ENCODE measurements at regions not wholly inside any gene's neighbourhood (a gene's known extent, or its start where the extent isn't known, plus 50 kb on each side); places are given as distances from the start of the nearest gene placed in this dataset.

DNA sequence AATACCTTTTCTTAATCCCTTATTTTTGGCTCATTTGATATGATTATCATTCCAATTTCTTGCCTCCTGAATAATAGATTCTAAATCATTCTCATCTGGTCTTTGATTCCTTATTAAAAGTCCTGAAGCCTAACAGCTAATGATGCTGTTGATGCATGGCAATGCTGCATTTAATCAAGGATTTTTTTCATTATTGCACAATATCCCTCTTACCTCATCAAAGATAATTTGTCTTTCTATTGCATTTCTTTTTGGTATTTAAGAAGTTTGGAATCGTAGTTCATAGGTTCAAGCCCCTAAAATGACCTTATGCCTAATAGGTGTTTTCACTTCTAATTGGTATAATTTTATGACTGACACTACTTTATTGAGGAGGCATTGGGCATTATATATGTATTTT, 648.2 kb upstream of the STXBP6 start:
- TF ChIP-seq CTCF (IDR thresholded peaks at IDR 0.05) (no peak), POLR2A (IDR thresholded peaks at IDR 0.05) (no peak)
